ENCODE measurements at regions not wholly inside any gene's neighbourhood (a gene's known extent, or its start where the extent isn't known, plus 50 kb on each side); places are given as distances from the start of the nearest gene placed in this dataset.

DNA sequence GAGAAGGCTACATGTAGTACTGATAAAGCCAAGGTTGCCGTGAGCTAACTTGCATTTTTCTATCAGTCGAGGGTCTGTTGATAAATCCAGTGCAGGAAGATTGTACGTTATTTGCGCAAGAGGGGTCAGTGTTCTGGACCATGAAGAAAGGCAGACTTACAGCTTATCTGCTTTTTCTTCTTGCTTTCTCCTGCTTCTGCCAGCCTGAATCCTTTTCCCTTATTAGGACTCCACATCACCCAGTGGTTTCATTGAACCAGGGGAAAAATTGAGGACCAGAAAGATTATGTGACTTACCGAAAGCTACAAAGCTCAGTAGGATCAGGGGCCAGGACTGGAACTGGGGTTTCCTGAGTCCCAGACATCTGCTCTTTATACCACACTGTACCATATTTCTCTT is 534.6 kb upstream of the BRINP1 start:
- TF ChIP-seq EP300 (IDR thresholded peaks at IDR 0.05; ENCODE audit: low read depth) (no peak), POLR2A (IDR thresholded peaks at IDR 0.05) (no peak)
